ENCODE measurements at regions not wholly inside any gene's neighbourhood (a gene's known extent, or its start where the extent isn't known, plus 50 kb on each side); places are given as distances from the start of the nearest gene placed in this dataset.
"Not testable (repeated sequence)": the region's sequence is repeated elsewhere in the genome, so short reads cannot be mapped to it uniquely, and the experiment has no call there.

- peak; percentile 58 for DNase-seq
- Histone ChIP-seq H2AFZ (ENCODE audit: low read depth, low read length) (peak overlapping the region; percentile 90), H3K9me3 (ENCODE audit: insufficient read depth, low read length, severe bottlenecking) (no peaks in the 10 kb centered on the region), H3K4me1 (ENCODE audit: insufficient read depth, low read length) (peaks cover 21% of the 10 kb centered on the region), H3K4me3 (ENCODE audit: low read depth in 1 of 2, low read length in 2 of 2) (peak overlapping the region; percentile 4 to 53; a peak in 3 of 4 replicates), H3K27me3 (ENCODE audit: insufficient read depth, low read length, poor library complexity) (no peaks in the 10 kb centered on the region), H3K36me3 (ENCODE audit: insufficient read depth, low read length) (no peaks in the 10 kb centered on the region), H4K20me1 (ENCODE audit: insufficient read depth, low read length) (no peaks in the 10 kb centered on the region), H3K9ac (ENCODE audit: low read depth, low read length) (peak overlapping the region; percentile 38), H3K4me2 (ENCODE audit: insufficient read depth, low read length) (peak overlapping the region; percentile 67), H3K79me2 (ENCODE audit: insufficient read depth, low read length) (no peaks in the 10 kb centered on the region), H3K27ac (ENCODE audit: low read length) (peak overlapping the region; percentile 67)
- ATAC-seq (ENCODE audit: insufficient read depth, low read depth), result peak; percentile 82
- TF ChIP-seq EZH2 (IDR thresholded peaks at IDR 0.05; ENCODE audit: borderline replicate concordance, low read depth, low read length, severe bottlenecking) (no peak), CTCF (IDR thresholded peaks at IDR 0.05; ENCODE audit: borderline replicate concordance, extremely low read depth, low read length, poor library complexity, severe bottlenecking) (no peak)
These were observed 62.8 kb upstream of the CUX1 start for GRCh38 chr7:101754424-101755159.

GRCh38 chr7:101757879-101758278 lies 59.5 kb upstream of the CUX1 start:
- H3K27me3 ChIP-seq (ENCODE audit: insufficient read depth, low read length, poor library complexity), result no peaks in the 10 kb centered on the region
- no peaks in the 10 kb centered on the region for H3K79me2 ChIP-seq (ENCODE audit: insufficient read depth, low read length)

GRCh38 chr7:101758519-101758918 lies 58.9 kb upstream of the CUX1 start:
- not testable (repeated sequence) for ATAC-seq (ENCODE audit: insufficient read depth, low read depth)

More at GRCh38 chr7:101757879-101758278, 59.5 kb upstream of the CUX1 start:
- Histone ChIP-seq H3K27ac (ENCODE audit: low read length) (no peak overlapping the region), H3K4me1 (ENCODE audit: insufficient read depth, low read length) (peaks cover 21% of the 10 kb centered on the region), H3K9ac (ENCODE audit: low read depth, low read length) (no peak overlapping the region), H3K36me3 (ENCODE audit: insufficient read depth, low read length) (no peaks in the 10 kb centered on the region), H3K4me3 (ENCODE audit: low read depth in 1 of 2, low read length in 2 of 2) (no peak overlapping the region), H4K20me1 (ENCODE audit: insufficient read depth, low read length) (no peaks in the 10 kb centered on the region), H2AFZ (ENCODE audit: low read depth, low read length) (no peak overlapping the region), H3K9me3 (ENCODE audit: insufficient read depth, low read length, severe bottlenecking) (no peaks in the 10 kb centered on the region), H3K4me2 (ENCODE audit: insufficient read depth, low read length) (no peak overlapping the region)
- TF ChIP-seq EZH2 (IDR thresholded peaks at IDR 0.05; ENCODE audit: borderline replicate concordance, low read depth, low read length, severe bottlenecking), result no peak
- no peak for TF ChIP-seq CTCF (IDR thresholded peaks at IDR 0.05; ENCODE audit: borderline replicate concordance, extremely low read depth, low read length, poor library complexity, severe bottlenecking)
- ATAC-seq (ENCODE audit: insufficient read depth, low read depth), result no peak
- DNase-seq, result no peak

GRCh38 chr7:101764221-101764620 lies 53.2 kb upstream of the CUX1 start:
- H3K79me2 ChIP-seq (ENCODE audit: insufficient read depth, low read length), result no peaks in the 10 kb centered on the region
- H3K4me3 ChIP-seq (ENCODE audit: low read depth in 1 of 2, low read length in 2 of 2), result no peak overlapping the region
- no peaks in the 10 kb centered on the region for H3K4me1 ChIP-seq (ENCODE audit: insufficient read depth, low read length)
- TF ChIP-seq EZH2 (IDR thresholded peaks at IDR 0.05; ENCODE audit: borderline replicate concordance, low read depth, low read length, severe bottlenecking) (no peak), CTCF (IDR thresholded peaks at IDR 0.05; ENCODE audit: borderline replicate concordance, extremely low read depth, low read length, poor library complexity, severe bottlenecking) (no peak)
- DNase-seq (no peak), ATAC-seq (ENCODE audit: insufficient read depth, low read depth) (no peak)
- H3K27ac ChIP-seq (ENCODE audit: low read length), result no peak overlapping the region
- no peaks in the 10 kb centered on the region for H3K36me3 ChIP-seq (ENCODE audit: insufficient read depth, low read length)
- H2AFZ ChIP-seq (ENCODE audit: low read depth, low read length), result no peak overlapping the region
- no peak overlapping the region for H3K9ac ChIP-seq (ENCODE audit: low read depth, low read length)
- no peaks in the 10 kb centered on the region for H3K9me3 ChIP-seq (ENCODE audit: insufficient read depth, low read length, severe bottlenecking)
- H3K27me3 ChIP-seq (ENCODE audit: insufficient read depth, low read length, poor library complexity), result no peaks in the 10 kb centered on the region
- H3K4me2 ChIP-seq (ENCODE audit: insufficient read depth, low read length), result no peak overlapping the region
- H4K20me1 ChIP-seq (ENCODE audit: insufficient read depth, low read length), result no peaks in the 10 kb centered on the region

More at GRCh38 chr7:101758519-101758918, 58.9 kb upstream of the CUX1 start:
- H3K4me1 ChIP-seq (ENCODE audit: insufficient read depth, low read length), result peaks cover 16% of the 10 kb centered on the region
- H3K4me2 ChIP-seq (ENCODE audit: insufficient read depth, low read length); H3K27ac ChIP-seq (ENCODE audit: low read length); H3K27me3 ChIP-seq (ENCODE audit: insufficient read depth, low read length, poor library complexity); H4K20me1 ChIP-seq (ENCODE audit: insufficient read depth, low read length); H3K4me3 ChIP-seq (ENCODE audit: low read depth in 1 of 2, low read length in 2 of 2); H3K9me3 ChIP-seq (ENCODE audit: insufficient read depth, low read length, severe bottlenecking); H2AFZ ChIP-seq (ENCODE audit: low read depth, low read length); H3K79me2 ChIP-seq (ENCODE audit: insufficient read depth, low read length); H3K9ac ChIP-seq (ENCODE audit: low read depth, low read length); H3K36me3 ChIP-seq (ENCODE audit: insufficient read depth, low read length); DNase-seq: not testable (repeated sequence)

Data from DND-41 (cell line).